KMS-11 (cell line): ENCODE measurements at regions not wholly inside any gene's neighbourhood (a gene's known extent, or its start where the extent isn't known, plus 50 kb on each side); places are given as distances from the start of the nearest gene placed in this dataset.

Source experiments
- H2AFZ ChIP-seq: fragments of 200-600 bp; sonication (generic); 2 replicates; pipeline ENCODE4 v1.6.1; 2016; ENCODE audit warnings: antibody characterized with exemption, mixed run types, low read depth
- H3K27ac ChIP-seq: fragments of 200-600 bp; sonication (generic); 2 replicates; pipeline ENCODE4 v1.6.1; 2016; ENCODE audit warnings: mild to moderate bottlenecking, mixed run types
- H3K27me3 ChIP-seq: fragments of 200-600 bp; sonication (generic); 2 replicates; pipeline ENCODE4 v1.6.1; 2017; ENCODE audit warnings: mild to moderate bottlenecking, low read depth, mixed run types, moderate library complexity; ENCODE audit not compliant: insufficient read depth
- H3K36me3 ChIP-seq: fragments of 200-600 bp; sonication (generic); 2 replicates; pipeline ENCODE4 v1.6.1; 2017; ENCODE audit warnings: mild to moderate bottlenecking, mixed run types; ENCODE audit not compliant: insufficient read depth
- H3K4me1 ChIP-seq: fragments of 200-600 bp; sonication (generic); 2 replicates; pipeline ENCODE4 v1.6.1; 2016; ENCODE audit warnings: mild to moderate bottlenecking, low read depth, mixed run types; ENCODE audit not compliant: poor library complexity, severe bottlenecking
- H3K4me2 ChIP-seq: fragments of 200-600 bp; sonication (generic); 2 replicates; pipeline ENCODE4 v1.7.0; 2016; ENCODE audit warnings: mild to moderate bottlenecking, mixed run types
- H3K4me3 ChIP-seq: fragments of 200-600 bp; sonication (generic); IDR thresholded peaks from 2 replicates; pipeline ENCODE4 v1.6.1; 2017; ENCODE audit warnings: low read depth, low read length, mixed read lengths; ENCODE audit not compliant: insufficient read depth
- H3K79me2 ChIP-seq: fragments of 200-600 bp; sonication (generic); 2 replicates; pipeline ENCODE4 v1.6.1; 2016; ENCODE audit warnings: low read depth, mixed run types; ENCODE audit not compliant: insufficient read depth
- H3K9ac ChIP-seq: fragments of 200-600 bp; sonication (generic); 2 replicates; pipeline ENCODE4 v1.6.1; 2016; ENCODE audit warnings: mild to moderate bottlenecking, mixed run types
- H4K20me1 ChIP-seq: fragments of 200-600 bp; sonication (generic); 2 replicates; pipeline ENCODE4 v1.6.1; 2016; ENCODE audit warnings: mild to moderate bottlenecking, mixed run types; ENCODE audit not compliant: insufficient read depth
- TF ChIP-seq, protein P1 (sequence below): fragments of 200-600 bp; sonication (generic); conservative IDR thresholded peaks from 2 replicates; pipeline ENCODE4 v1.6.1; 2017; ENCODE audit warnings: low read depth, mild to moderate bottlenecking, antibody characterized with exemption, low read length, moderate library complexity, mixed read lengths

DNA sequence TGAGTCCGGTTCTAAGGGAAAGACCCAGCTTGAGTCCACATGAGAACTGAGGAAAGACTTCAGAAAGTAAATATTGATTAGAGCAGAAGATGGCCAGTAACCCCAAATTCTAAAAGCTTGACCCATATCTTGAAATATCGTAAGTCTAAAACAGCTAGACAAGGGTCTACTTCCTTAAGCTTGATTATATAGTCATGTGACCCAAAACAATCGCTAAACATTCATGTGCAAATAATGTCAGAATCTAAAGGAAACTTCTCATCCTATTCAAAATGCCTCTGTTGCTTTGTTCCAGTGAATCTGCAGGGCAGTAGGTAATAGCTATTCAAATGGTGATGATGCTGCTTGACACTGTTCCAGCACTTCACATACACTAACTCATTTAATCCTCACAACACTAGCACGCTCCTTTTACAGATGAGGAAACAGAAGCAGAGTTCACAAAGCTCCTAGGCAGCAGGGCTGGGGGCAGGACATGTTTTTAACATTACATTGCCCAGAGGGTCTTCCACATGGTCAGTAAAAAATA lies 52.6 kb downstream of the TCF20 start:
- TF ChIP-seq, protein P1, sequence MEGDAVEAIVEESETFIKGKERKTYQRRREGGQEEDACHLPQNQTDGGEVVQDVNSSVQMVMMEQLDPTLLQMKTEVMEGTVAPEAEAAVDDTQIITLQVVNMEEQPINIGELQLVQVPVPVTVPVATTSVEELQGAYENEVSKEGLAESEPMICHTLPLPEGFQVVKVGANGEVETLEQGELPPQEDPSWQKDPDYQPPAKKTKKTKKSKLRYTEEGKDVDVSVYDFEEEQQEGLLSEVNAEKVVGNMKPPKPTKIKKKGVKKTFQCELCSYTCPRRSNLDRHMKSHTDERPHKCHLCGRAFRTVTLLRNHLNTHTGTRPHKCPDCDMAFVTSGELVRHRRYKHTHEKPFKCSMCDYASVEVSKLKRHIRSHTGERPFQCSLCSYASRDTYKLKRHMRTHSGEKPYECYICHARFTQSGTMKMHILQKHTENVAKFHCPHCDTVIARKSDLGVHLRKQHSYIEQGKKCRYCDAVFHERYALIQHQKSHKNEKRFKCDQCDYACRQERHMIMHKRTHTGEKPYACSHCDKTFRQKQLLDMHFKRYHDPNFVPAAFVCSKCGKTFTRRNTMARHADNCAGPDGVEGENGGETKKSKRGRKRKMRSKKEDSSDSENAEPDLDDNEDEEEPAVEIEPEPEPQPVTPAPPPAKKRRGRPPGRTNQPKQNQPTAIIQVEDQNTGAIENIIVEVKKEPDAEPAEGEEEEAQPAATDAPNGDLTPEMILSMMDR = no peak
- peaks cover 50% of the 10 kb centered on the region for H3K79me2 ChIP-seq
- no peak overlapping the region for H3K4me3 ChIP-seq
- H3K4me2 ChIP-seq = no peak overlapping the region
- peaks cover 11% of the 10 kb centered on the region for H3K4me1 ChIP-seq
- no peaks in the 10 kb centered on the region for H3K27me3 ChIP-seq
- H4K20me1 ChIP-seq = peaks cover 8% of the 10 kb centered on the region; the same call in 1 of the 2 replicates
- no peaks in the 10 kb centered on the region for H3K36me3 ChIP-seq
- H2AFZ ChIP-seq = no peak overlapping the region
- H3K27ac ChIP-seq = no peak overlapping the region
- no peak overlapping the region for H3K9ac ChIP-seq

DNA sequence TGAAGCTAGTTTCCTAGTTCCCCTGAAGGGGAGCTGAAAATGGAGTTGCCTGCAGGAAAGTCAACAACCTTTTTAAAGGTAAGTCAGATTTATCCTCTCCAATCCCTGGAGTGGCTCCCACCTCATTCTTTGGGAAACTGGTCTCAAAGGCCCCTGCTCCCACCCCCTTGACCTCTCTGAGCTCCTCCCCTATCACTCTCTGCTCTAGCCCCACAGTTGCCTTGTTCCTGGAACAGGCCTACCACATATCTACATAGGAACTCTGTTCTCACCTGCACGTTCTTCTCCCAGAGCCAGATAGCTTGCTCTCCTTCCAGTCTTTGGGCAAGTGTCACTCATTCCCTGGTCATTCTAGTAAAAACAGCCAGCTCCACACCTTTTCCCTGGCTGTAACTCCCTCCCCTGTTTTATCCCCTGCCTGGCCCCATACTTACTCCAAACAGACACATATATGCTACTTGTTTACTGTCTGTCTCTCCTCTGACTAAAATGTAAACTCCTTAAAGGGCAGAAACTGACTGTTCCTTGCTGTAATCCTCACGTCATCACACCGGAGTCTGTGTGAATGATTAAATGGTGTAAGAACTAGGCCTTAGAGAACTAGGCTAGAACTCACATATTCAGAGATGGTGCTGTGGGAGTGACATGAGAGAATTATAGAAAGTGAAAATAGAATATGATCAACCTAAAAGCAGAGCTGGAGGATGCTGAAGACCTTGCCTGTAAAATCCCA lies 53.3 kb downstream of the TCF20 start:
- H3K4me2 ChIP-seq = no peak overlapping the region
- no peak overlapping the region for H2AFZ ChIP-seq
- H3K4me1 ChIP-seq = peaks cover 4% of the 10 kb centered on the region
- H3K4me3 ChIP-seq = no peak overlapping the region
- no peaks in the 10 kb centered on the region for H3K27me3 ChIP-seq
- TF ChIP-seq, protein P1 = no peak
- H3K9ac ChIP-seq = no peak overlapping the region
- peaks cover 8% of the 10 kb centered on the region; the same call in 1 of the 2 replicates for H4K20me1 ChIP-seq
- H3K36me3 ChIP-seq = no peaks in the 10 kb centered on the region
- H3K27ac ChIP-seq = no peak overlapping the region
- peaks cover 44% of the 10 kb centered on the region for H3K79me2 ChIP-seq

DNA sequence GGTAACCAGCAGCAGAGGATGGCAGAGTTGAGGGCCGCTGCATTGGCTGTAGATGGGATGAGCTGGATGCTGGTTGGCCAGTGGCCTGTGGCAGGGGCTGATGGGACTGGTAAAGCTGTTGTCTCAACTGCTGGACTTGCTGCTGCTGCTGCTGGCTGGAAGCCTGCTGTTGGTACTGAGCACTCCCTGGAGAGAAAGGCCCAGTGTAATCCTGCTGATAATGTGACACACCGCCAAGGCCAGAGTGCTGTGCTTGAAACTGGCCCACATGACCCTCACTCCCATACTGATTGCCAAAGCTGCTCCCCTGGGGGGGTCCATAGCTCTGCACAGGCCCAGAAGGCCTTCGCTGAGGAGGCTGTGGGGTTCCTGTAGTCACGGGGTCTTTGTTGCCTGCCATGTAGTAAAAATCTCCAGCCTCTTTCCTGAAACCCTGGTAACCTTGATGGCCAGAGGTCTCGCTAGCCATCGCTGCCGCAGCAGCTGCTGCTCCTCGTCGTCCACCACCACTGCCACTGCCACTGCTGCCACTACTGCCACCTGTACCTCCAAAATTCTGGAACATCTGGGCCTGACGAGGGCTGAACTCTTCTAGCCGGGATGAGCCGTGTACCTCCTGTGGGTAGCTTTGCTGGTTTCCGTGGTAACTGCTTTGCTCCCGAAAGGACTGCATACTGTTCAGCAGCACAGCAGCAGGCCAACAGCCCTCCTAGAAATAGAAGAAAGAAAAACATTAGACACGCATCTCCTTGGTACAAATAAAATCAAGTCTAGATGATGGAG lies 55.6 kb downstream of the TCF20 start:
- Histone ChIP-seq H2AFZ (no peak overlapping the region), H3K4me2 (no peak overlapping the region), H3K79me2 (peaks cover 22% of the 10 kb centered on the region), H3K9ac (no peak overlapping the region), H3K4me3 (no peak overlapping the region), H4K20me1 (0 out of 2 replicates have a peak, but pooled peaks cover 5% of the 10 kb centered on the region), H3K36me3 (peaks cover 4% of the 10 kb centered on the region; the same call in 1 of the 2 replicates), H3K4me1 (peaks cover 3% of the 10 kb centered on the region), H3K27me3 (no peaks in the 10 kb centered on the region), H3K27ac (no peak overlapping the region)
- TF ChIP-seq, protein P1 = no peak

DNA sequence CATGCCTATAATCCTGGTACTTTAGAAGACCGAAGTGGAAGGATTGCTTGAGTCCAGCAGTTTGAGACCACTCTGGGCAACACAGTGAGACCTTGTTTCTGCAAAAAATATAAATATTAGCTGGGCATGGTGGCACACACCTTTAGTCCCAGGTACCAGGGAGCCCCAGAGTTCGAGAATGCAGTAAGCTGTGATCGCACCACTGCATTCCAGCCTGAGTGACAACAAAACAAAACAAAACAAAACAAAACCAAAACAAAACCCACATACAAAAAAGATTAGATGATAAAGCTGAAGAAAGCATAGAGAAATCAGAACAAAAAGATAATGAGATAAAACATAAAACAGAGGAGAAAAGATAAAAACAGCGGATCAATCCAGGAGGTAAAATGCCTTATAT lies 62.1 kb downstream of the TCF20 start:
- H3K79me2 ChIP-seq = peaks cover 28% of the 10 kb centered on the region; the same call in 1 of the 2 replicates
- H3K4me1 ChIP-seq = no peaks in the 10 kb centered on the region
- H3K27me3 ChIP-seq = no peaks in the 10 kb centered on the region
- H4K20me1 ChIP-seq = no peaks in the 10 kb centered on the region
- H3K27ac ChIP-seq = no peak overlapping the region
- peaks cover 4% of the 10 kb centered on the region; the same call in 1 of the 2 replicates for H3K36me3 ChIP-seq
- H3K4me2 ChIP-seq = no peak overlapping the region
- H3K4me3 ChIP-seq = no peak overlapping the region
- H2AFZ ChIP-seq = no peak overlapping the region
- H3K9ac ChIP-seq = no peak overlapping the region
- TF ChIP-seq, protein P1 = no peak
